ENCODE measurements at regions not wholly inside any gene's neighbourhood (a gene's known extent, or its start where the extent isn't known, plus 50 kb on each side); places are given as distances from the start of the nearest gene placed in this dataset.
"Not testable (repeated sequence)": the region's sequence is repeated elsewhere in the genome, so short reads cannot be mapped to it uniquely, and the experiment has no call there.

DNA sequence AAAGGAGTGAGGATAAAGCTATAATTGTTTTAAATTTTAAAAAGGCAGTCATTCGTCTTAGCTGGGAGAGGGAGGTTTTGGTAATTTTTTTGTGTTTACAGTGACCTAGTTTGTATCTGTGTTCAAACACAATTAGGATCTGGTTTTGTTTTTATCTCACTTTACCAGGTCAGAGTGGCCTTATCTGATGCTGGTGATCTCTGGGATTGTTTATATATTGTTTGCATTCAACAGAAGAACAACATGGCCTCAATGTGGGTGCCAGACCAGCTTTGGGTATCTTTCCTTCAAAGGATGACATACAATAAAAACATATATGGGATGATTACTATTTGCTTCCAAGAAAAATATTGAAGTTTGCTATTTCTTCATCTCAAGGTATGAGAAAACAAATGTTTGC lies 272.2 kb upstream of the UGT8 start:
- Histone ChIP-seq H3K79me2 (no peaks in the 10 kb centered on the region), H3K9me2 (replicated peaks; ENCODE audit: insufficient read depth) (no peaks in the 10 kb centered on the region), H3K36me3 (replicated peaks; ENCODE audit: insufficient read depth, low read depth) (no peaks in the 10 kb centered on the region), H3K9me3 (ENCODE audit: low read depth) (no peaks in the 10 kb centered on the region), H3K27ac (no peak overlapping the region), H3K4me2 (no peak overlapping the region), H4K20me1 (ENCODE audit: insufficient read depth, poor library complexity, severe bottlenecking) (no peaks in the 10 kb centered on the region), H3K27me3 (no peaks in the 10 kb centered on the region), H2AFZ (no peak overlapping the region), H3K4me3 (no peak overlapping the region), H3K4me1 (ENCODE audit: insufficient read depth) (no peaks in the 10 kb centered on the region)
- WGBS (ENCODE audit: low lambda C conversion rate, missing lambda C conversion rate), result 16% methylated on average over 1 of the region's 1 CpG
- TF ChIP-seq EZH2phosphoT487 (IDR thresholded peaks at IDR 0.05; ENCODE audit: low read depth, severe bottlenecking, unreplicated experiment), result no peak
- TF ChIP-seq CTCF (IDR thresholded peaks at IDR 0.05; ENCODE audit: poor library complexity), result no peak
- TF ChIP-seq EZH2 (IDR thresholded peaks at IDR 0.05; ENCODE audit: borderline replicate concordance), result no peak
- no peak for DNase-seq (ENCODE audit: low spot score)

GRCh38 chr4:114332119-114332518 lies 266.5 kb upstream of the UGT8 start:
- Histone ChIP-seq H3K4me2 (no peak overlapping the region), H3K27ac (no peak overlapping the region), H2AFZ (no peak overlapping the region), H3K4me1 (ENCODE audit: insufficient read depth) (no peaks in the 10 kb centered on the region), H3K79me2 (no peaks in the 10 kb centered on the region), H3K9me2 (replicated peaks; ENCODE audit: insufficient read depth) (no peaks in the 10 kb centered on the region), H3K9me3 (ENCODE audit: low read depth) (peaks cover 3% of the 10 kb centered on the region), H3K4me3 (no peak overlapping the region), H4K20me1 (ENCODE audit: insufficient read depth, poor library complexity, severe bottlenecking) (no peaks in the 10 kb centered on the region), H3K36me3 (replicated peaks; ENCODE audit: insufficient read depth, low read depth) (no peaks in the 10 kb centered on the region), H3K27me3 (no peaks in the 10 kb centered on the region)
- no peak for DNase-seq (ENCODE audit: low spot score)
- WGBS (ENCODE audit: low lambda C conversion rate, missing lambda C conversion rate), result 100% methylated on average over 1 of the region's 1 CpG
- TF ChIP-seq CTCF (IDR thresholded peaks at IDR 0.05; ENCODE audit: poor library complexity) (no peak), EZH2phosphoT487 (IDR thresholded peaks at IDR 0.05; ENCODE audit: low read depth, severe bottlenecking, unreplicated experiment) (no peak), EZH2 (IDR thresholded peaks at IDR 0.05; ENCODE audit: borderline replicate concordance) (no peak)

DNA sequence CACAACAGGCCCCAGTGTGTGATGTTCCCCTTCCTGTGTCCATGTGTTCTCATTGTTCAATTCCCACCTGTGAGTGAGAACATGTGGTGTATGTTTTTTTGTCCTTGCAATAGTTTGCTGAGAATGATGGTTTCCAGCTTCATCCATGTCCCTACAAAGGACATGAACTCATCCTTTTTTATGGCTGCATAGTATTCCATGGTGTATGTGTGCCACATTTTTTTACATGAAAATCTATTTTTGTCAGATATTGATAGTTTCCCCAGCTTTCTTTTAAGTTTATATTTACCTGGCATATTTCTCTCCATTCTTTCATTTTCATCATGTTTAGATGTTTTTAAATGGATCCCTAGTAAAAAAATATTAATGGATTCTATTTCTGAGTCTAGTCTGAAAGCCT lies 264.2 kb upstream of the UGT8 start:
- DNase-seq (ENCODE audit: low spot score); H4K20me1 ChIP-seq (ENCODE audit: insufficient read depth, poor library complexity, severe bottlenecking); H3K4me2 ChIP-seq; H3K27ac ChIP-seq; H2AFZ ChIP-seq; H3K36me3 ChIP-seq (replicated peaks; ENCODE audit: insufficient read depth, low read depth); H3K9me2 ChIP-seq (replicated peaks; ENCODE audit: insufficient read depth); H3K4me1 ChIP-seq (ENCODE audit: insufficient read depth); H3K27me3 ChIP-seq; H3K4me3 ChIP-seq; H3K79me2 ChIP-seq; H3K9me3 ChIP-seq (ENCODE audit: low read depth): not testable (repeated sequence)

GRCh38 chr4:114334884-114335330 lies 263.7 kb upstream of the UGT8 start:
- H3K9me2 ChIP-seq (replicated peaks; ENCODE audit: insufficient read depth), result no peaks in the 10 kb centered on the region
- 57% methylated on average over 2 of the region's 2 CpGs for WGBS (ENCODE audit: low lambda C conversion rate, missing lambda C conversion rate)
- H3K9me3 ChIP-seq (ENCODE audit: low read depth), result peaks cover 3% of the 10 kb centered on the region
- H2AFZ ChIP-seq, result no peak overlapping the region
- no peaks in the 10 kb centered on the region for H3K4me1 ChIP-seq (ENCODE audit: insufficient read depth)
- H4K20me1 ChIP-seq (ENCODE audit: insufficient read depth, poor library complexity, severe bottlenecking), result no peaks in the 10 kb centered on the region
- TF ChIP-seq CTCF (IDR thresholded peaks at IDR 0.05; ENCODE audit: poor library complexity) (no peak), EZH2phosphoT487 (IDR thresholded peaks at IDR 0.05; ENCODE audit: low read depth, severe bottlenecking, unreplicated experiment) (no peak), EZH2 (IDR thresholded peaks at IDR 0.05; ENCODE audit: borderline replicate concordance) (no peak)
- no peak overlapping the region for H3K4me3 ChIP-seq
- no peaks in the 10 kb centered on the region for H3K27me3 ChIP-seq
- H3K4me2 ChIP-seq, result no peak overlapping the region
- DNase-seq (ENCODE audit: low spot score), result no peak
- H3K27ac ChIP-seq, result no peak overlapping the region
- H3K79me2 ChIP-seq, result no peaks in the 10 kb centered on the region
- H3K36me3 ChIP-seq (replicated peaks; ENCODE audit: insufficient read depth, low read depth), result no peaks in the 10 kb centered on the region

Measured in hepatocyte (in vitro differentiated cells).